NCI-H2081 (cell line): ENCODE measurements at regions not wholly inside any gene's neighbourhood (a gene's known extent, or its start where the extent isn't known, plus 50 kb on each side); places are given as distances from the start of the nearest gene placed in this dataset.
"Not testable (repeated sequence)": the region's sequence is repeated elsewhere in the genome, so short reads cannot be mapped to it uniquely, and the experiment has no call there.

Experiments
- DNase-seq, 2 experiments: peaks; one replicate each; lab custom pipeline; 2025; lab: John Stamatoyannopoulos, UW

DNA sequence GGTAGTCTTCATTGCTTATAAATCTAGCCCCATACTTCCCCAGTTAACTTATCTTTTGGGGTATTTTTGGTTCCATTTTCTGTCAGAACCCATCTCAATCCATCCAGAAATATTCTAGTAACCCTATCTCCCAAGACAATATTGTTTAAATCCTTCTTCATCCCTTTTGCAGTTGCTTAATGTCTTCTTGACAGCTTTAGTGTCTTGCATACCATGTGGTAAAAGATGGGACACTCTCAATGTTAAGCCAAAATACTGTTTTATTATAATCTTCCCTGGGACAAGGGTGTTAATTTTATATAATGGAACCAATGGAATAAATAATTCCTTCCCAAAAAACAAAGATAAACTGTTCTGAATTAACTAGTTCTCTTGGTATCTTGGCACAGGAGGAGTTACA is 450.2 kb downstream of the CCER1 start:
- no peak for DNase-seq

DNA sequence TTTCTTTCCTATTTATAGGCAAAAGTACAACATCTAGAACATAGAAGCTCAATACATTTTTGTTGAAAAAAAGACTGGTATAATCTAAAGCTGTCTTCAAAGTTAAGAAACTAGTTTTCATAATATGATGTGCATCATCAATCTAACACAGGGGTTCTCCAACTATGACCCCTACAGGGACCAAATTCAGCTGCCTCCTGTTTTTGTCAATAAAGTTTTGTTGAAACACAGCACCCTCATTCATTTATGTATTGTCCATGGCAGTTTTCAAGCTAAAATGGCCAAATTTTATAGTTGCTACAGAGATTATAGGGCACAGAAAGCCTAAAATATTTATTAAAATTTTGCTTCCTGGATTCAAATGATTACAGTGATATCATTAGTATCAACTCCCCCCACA is 452.9 kb downstream of the CCER1 start:
- no peak for DNase-seq

GRCh38 chr12:90501412-90501811 is 453.6 kb downstream of the CCER1 start:
- DNase-seq, result no peak

DNA sequence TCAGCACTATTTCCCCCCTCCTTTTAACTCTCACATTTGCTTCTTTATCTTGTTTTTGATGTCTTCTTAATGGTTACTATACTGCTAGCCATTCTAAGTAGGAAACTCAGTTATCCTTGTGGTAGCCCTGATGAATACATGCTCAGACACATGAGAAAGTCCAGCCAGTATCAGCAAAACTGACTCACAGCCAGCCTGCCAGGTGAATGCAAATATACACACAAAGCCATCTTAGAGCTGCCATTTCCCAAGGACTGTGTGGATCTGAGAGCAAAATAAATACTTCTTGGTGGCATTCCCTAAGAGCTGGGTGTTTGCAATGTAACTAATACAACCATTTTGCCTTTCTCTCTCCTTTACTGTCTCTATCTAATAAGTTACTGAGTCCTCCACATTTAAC is 455.2 kb downstream of the CCER1 start:
- no peak for DNase-seq

GRCh38 chr12:90497923-90498545 is 456.9 kb downstream of the CCER1 start:
- DNase-seq, result no peak

DNA sequence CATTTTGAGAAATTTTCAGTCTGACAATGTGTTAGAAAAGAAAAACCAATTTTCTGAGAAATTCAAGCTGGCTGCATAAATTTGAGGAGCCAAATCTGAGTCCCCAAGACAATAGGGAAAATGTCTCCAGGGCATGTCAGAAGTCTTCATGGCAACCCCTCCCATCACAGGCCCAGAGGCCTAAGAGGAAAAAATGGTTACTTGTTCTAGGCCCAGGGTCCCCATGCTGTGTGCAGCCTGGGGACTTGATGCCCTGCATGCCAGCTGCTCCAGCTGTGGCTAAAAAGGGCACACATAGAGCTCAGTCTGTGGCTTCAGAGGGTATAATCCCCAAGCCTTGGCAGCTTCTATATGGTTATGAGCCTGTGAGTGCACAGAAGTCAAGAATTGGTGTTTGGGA is 464.6 kb downstream of the CCER1 start:
- DNase-seq, result no peak

DNA sequence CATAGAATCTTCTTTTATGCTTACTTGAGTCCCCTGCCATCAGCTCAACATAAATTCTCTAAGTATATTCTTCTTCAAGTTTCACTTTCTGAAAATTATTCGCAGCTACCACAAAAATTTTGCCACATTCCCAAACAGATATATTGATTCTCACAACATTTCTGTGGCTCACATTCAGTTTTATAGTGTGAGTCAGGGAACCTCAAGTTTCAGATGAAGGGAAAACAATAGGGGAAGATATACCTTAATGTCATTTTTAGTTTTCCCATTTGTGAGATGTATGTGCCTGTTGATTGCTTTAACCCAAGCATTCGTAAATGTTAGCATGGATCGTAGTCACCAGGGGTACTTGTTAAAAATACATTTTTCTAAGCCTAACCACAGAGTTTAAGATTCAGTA is 465.8 kb downstream of the CCER1 start:
- no peak for DNase-seq

DNA sequence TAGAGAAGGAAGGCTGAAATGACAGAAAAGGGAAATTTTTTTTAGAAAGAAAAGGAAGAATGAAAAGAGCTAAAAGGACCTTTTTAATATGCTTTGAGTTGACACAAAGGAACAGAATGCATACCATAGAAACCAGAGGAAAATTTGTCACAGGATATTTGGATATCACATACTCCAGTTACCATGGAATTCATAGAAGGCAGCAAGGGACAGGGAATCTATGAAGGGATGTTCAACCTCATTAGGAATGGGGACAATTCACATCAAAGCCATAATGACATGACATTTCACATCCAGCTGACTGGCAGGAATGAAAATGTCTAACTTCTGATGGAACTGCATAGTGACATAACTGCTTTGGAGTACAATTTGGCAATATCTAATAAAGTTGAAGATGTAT is 469.4 kb downstream of the CCER1 start:
- no peak for DNase-seq

- DNase-seq, result no peak
Measured at GRCh38 chr12:90484094-90484493, 470.9 kb downstream of the CCER1 start.

- no peak for DNase-seq
Measured at GRCh38 chr12:90481748-90482147, 473.2 kb downstream of the CCER1 start.

GRCh38 chr12:90479237-90479636 is 475.7 kb downstream of the CCER1 start:
- DNase-seq, result no peak

GRCh38 chr12:90473831-90474230 is 481.1 kb downstream of the CCER1 start:
- DNase-seq, result no peak

DNA sequence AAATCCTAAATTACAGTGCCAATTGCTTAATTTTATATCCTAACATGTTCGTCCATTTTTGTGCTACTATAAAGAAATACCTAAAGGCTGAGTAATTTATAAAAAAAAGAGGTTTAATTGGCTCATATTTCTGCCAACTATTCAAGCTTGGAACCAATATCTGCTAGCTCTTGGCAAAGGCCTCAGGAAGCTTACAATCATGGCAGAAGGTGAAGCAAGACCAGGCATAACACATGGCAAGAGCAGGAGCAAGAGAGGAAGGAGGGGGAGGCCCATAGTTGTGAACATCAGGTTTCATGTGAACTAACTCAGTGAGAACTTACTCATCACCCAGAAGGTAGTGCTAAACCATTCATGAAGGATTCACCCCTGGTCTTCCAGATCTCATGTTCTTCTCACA is 494.3 kb downstream of the CCER1 start:
- no peak for DNase-seq

DNA sequence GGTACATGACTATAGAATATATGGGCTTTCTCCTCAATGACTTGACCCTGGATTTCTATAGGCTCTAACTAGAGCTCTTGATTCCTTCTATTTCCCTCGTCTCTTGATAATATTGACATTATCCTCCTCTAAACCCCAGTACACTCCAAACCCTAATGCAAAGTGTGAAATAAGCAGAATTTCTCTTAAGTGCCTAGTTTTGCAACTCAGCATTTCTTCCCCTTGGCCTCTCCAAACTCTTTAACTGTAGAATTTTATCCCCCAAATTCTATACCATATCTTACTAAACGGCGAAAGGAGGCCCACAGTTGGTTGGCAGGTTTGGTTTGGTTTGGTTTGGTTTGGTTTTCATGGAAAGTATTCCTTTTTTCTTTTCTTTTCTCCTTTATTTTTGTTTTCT is 498.7 kb downstream of the CCER1 start:
- DNase-seq, result no peak

DNA sequence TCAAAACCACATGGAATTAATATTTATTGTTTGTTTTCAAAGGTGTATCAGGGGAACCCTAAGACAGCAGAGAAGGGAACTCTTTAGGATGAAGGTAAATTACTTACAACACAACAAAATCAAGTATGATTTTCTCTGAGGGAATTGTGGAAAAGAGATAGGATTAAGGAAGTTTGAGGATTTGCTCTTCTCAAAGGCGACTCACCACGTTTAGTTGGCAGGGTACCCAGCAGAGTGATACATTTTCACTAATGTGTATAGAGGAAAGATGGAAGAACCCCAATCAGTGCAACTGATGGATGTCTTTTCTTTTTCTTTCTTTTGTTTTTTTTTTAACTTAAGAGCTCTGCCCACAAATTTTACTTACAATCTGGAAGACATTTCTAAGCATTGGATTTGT is 499.2 kb downstream of the CCER1 start:
- DNase-seq, result no peak

DNA sequence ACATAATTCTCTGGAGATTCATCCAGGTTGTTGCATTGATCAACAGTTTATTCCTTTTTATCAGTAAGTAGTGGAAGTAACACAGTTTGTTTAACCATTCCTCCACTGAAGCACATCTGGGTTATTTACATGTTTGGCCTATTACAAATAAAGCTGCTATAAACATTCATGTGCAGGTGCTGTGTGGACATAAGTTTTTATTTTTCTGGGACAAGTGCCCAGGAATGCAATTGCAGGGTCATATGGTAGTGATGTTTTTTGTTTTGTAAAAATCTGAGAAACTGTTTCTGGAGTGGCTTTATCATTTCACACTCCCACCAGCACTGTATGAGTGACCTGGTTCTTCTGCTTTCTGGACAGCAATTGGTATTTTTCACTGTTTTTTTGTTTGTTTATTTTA is 505.4 kb downstream of the CCER1 start:
- DNase-seq, result no peak

GRCh38 chr12:90443466-90443865 is 511.5 kb downstream of the CCER1 start:
- not testable (repeated sequence) for DNase-seq

DNA sequence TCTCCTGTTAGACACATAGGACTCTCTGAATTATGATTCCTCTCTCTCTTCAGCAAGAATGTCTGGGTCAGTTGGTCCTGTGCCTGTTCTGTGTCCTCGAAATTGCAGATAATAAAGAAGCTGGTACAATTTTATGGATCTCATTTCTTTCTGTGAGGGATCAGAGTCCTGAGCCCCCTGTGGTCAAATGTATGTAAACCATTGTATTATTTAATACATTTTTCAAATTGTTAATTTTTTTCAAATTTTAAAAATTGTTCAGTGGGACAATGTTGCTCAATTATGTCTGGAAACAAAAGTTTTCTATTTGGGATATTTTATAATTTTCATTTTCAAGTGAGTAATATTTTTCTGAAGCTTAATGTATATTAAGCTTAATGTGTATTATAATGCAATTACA is 513.5 kb downstream of the CCER1 start:
- DNase-seq, result no peak

DNA sequence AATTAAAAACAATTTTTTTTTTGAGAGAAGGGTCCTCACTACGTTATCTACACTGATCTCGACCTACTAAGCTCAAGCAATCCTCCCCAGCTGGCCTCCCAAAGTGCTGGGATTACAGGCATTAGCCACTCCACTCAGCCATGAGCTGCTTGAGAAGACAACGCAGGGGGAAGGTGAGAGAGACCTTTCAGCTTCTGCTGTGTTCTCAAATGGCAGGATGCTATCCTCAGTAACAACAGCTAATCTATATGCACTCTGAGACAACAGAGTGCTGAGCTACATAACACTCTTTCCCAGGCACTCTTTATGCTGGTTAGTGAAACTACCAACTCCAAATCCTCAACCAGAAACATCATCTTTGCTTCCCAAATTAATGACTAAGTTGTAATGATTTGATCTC is 526.1 kb downstream of the CCER1 start:
- DNase-seq, result no peak

DNA sequence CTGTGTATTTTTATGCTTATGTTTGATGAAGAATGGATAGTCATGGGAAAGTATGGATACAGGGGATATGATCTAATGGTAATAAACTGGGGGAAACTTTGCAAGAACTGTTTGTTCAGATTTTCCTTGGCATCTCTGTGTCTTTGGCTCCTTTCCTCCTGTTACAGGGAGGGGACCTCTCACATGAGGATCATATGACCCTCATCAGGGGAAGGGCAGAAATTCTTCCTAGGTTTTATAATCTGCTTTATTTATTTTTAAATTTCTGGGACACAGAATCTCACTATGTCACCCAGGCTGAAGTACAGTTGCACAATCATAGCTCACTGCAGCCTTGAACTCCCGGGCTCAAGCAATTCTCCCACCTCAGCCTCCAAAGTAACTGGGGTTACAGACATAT is 526.5 kb downstream of the CCER1 start:
- DNase-seq, result no peak

GRCh38 chr12:90423965-90424364 is 531.0 kb downstream of the CCER1 start:
- DNase-seq, result no peak

DNA sequence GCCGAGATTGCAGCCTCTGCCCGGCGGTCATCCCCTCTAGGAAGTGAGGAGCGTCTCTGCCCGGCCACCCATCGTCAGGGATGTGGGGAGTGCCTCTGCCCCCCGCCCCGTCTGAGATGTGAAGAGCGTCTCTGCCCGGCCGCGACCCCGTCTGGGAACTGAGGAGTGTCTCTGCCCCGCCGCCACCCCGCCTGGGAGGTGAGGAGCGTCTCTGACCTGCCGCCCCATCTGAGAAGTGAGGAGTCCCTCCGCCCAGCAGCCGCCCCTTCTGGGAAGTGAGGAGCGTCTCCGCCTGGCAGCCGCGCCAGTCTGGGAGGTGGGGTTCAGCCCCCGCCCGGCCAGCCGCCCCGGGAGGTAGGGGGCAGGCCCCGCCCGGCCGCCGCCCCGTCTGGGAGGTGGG is 544.0 kb downstream of the CCER1 start:
- DNase-seq, result no peak

DNA sequence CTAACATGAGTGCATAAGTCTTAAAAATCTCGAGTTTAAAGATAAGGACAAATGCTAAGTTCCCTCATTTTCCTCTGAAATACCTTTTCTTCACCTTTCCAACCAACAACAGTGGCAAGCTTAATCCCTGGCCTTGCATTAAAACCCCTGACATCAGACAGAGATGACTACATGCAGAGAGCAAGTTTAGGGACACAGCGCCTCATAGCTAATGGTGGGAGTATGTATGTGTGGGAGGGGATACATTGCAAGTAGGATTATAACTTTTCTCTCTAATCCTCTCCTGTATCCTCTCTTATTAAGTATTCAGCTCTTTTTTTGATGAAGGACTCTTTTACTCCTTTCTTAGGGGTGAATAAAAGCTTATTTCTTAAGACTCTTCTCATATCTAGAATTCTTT is 547.1 kb downstream of the CCER1 start:
- no peak for DNase-seq

DNA sequence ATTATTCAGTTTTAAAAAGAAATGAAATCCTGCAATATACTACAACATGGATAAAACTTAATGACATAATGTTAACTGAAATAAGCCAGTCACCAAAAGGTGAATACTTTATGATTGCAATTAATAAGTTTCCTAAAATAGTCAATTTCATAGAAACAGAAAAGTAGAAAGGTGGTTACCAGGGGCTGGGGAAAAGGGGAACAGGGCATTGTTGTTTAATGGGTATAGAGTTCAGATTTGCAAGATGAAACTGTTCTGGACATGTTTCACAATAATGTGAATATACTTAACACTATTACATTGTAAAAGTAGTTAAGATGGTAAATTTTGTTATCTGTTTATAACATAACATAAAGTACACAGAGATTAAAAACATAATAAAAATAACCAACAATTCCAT is 550.9 kb downstream of the CCER1 start:
- DNase-seq, result no peak

DNA sequence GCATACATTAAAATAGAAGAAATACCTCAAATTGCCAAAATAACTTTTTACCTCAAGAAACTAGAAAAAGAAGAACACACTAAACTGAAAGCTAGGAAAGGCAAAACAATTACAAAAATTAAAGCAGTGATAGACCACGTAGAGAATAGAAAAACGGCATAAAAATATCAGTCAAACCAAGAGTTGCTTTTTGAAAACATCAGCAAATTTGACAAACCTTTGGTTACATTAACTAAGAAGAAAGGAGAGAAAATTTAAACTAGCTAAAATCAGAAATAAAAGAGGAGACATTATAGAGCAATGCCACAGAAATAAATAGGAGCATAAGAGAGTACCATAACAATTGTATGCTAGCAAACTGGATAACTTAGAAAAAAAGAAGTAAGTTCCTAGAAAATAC is 553.8 kb downstream of the CCER1 start:
- DNase-seq, result no peak
